GM12891 (cell line): ENCODE measurements at regions not wholly inside any gene's neighbourhood (a gene's known extent, or its start where the extent isn't known, plus 50 kb on each side); places are given as distances from the start of the nearest gene placed in this dataset.

Experiments used
- DNase-seq: peaks from one replicate; pipeline ENCODE4 v3.0.0; 2011; ENCODE audit warnings: low spot score; ENCODE audit not compliant: insufficient read length
- FAIRE-seq: peaks from 2 replicates; lab custom pipeline; 2011; peaks lifted over from hg19 to GRCh38; lab: Jason Lieb, UNC
- PAX5 ChIP-seq: IDR thresholded peaks from 2 replicates; pipeline ENCODE4 v1.6.1; 2011; ENCODE audit warnings: low read length, moderate library complexity, mild to moderate bottlenecking; ENCODE audit not compliant: insufficient read depth, severe bottlenecking
- POLR2A ChIP-seq: IDR thresholded peaks from 2 replicates; pipeline ENCODE4 v1.6.1; 2011; ENCODE audit warnings: low read depth, low read length, control low read depth
- POLR2AphosphoS5 ChIP-seq: IDR thresholded peaks from 2 replicates; pipeline ENCODE4 v1.6.1; 2011; ENCODE audit warnings: low read depth, low read length, control low read depth
- POU2F2 ChIP-seq: IDR thresholded peaks from 2 replicates; pipeline ENCODE4 v1.6.1; 2011; ENCODE audit warnings: low read depth, mild to moderate bottlenecking, control low read depth, low read length, moderate library complexity
- SPI1 ChIP-seq: IDR thresholded peaks from 2 replicates; pipeline ENCODE4 v1.6.1; 2011; ENCODE audit warnings: low read depth, low read length, control low read depth
- TAF1 ChIP-seq: IDR thresholded peaks from 2 replicates; pipeline ENCODE4 v1.6.1; 2011; ENCODE audit warnings: low read depth, low read length, control low read depth

DNA sequence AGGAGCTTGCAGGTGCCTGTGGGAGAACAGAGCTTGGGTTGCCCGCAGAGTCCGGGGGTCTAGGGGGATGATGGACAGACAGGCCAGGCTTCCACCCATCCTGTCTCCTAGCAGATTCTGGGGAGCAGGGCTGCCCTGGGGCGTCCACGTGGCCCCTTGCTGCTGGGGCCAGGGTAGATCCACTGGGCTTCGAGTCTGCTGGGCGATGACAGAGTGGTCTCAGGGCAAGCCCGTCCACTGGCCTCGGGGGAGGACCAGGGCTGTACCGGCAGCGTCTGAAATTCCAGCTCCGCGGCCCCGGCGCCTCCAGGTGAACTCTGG is 124.2 kb upstream of the IRX4 start:
- TF ChIP-seq PAX5 (no peak), POLR2AphosphoS5 (no peak), TAF1 (no peak)
- DNase-seq (no peak), FAIRE-seq (no peak)

DNA sequence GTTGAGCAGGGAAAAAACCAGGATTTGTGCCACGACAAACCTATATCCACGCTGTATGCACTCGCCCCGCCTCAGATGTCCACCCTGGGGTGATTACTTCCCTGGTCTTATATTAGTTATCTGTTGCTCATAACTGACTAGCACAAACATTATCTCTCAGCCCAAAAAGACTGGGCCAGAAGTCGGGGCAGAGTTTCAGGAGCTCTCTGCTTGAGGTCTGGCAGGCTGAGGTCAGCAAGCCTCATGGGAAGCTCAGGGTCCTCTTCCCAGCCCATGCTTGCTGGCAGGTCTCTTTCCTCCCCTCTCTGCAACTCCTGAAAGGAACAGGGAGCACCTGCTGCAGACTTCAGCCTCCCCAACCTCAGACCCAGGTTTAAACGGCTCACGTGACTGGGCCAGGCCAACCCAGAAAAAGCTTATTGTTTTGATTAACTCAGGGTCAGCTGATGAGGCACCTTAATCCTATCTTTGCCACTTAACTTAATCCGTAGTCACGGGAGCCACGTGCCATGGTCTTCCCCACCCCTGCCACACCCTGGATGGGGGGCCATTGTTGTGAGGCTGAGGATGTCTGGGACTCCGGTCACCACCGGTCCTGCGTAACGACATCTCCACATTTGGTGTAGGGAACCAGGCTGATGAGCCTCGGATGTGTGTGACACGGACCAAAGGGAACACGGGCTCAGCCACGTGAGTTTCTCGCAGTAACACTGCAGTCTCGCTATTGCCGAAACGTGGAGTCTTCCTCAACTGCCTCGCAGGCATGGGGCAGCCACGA is 123.7 kb upstream of the IRX4 start:
- FAIRE-seq (no peak), DNase-seq (no peak)
- no peak for TF ChIP-seq TAF1
- TF ChIP-seq PAX5, result no peak
- TF ChIP-seq POU2F2, result no peak
- no peak for TF ChIP-seq POLR2AphosphoS5
- no peak for TF ChIP-seq SPI1
- TF ChIP-seq POLR2A, result no peak

DNA sequence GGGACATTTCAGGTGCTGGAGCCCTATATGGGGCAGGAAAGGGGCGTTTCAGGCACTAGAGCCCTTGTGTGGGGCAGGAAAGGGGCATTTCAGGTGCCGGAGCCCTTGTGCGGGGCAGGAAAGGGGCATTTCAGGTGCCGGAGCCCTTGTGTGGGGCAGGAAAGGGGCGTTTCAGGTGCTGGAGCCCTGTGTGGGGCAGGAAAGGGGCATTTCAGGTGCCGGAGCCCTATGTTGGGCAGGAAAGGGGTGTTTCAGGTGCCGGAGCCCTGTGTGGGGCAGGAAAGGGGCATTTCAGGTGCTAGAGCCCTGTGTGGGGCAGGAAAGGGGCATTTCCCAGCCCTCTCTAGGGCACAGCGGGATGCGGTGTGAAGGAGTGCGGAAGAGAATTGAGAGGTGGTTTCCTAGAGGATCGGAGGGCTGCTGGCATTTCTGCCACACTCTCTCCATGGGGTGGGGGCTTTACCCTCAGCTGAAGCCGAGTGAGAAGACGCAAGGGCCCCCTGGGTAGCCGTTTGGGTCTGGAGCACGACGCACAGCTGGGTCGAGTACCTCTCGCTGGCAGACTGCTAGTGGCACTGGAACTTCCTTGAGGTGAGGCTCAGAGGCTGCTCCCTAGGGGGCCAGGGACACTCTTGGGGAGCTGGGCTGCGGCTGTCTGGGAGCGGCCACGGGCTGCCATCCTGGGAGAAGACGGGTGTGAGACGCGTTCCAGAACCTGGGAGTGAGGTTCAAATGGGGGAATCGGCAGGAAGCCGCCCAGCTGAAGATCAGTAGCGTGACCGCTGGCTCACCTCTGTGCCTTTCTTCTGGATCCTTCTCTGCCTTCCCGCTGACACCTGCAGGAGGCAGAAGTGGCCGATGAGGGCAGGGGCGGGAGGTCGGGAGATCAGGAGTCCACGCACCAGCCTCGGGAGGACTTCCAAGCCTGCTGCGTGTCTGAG is 122.6 kb upstream of the IRX4 start:
- DNase-seq (no peak), FAIRE-seq (no peak)
- no peak for TF ChIP-seq TAF1
- no peak for TF ChIP-seq POU2F2
- no peak for TF ChIP-seq POLR2A
- no peak for TF ChIP-seq SPI1
- no peak for TF ChIP-seq PAX5

DNA sequence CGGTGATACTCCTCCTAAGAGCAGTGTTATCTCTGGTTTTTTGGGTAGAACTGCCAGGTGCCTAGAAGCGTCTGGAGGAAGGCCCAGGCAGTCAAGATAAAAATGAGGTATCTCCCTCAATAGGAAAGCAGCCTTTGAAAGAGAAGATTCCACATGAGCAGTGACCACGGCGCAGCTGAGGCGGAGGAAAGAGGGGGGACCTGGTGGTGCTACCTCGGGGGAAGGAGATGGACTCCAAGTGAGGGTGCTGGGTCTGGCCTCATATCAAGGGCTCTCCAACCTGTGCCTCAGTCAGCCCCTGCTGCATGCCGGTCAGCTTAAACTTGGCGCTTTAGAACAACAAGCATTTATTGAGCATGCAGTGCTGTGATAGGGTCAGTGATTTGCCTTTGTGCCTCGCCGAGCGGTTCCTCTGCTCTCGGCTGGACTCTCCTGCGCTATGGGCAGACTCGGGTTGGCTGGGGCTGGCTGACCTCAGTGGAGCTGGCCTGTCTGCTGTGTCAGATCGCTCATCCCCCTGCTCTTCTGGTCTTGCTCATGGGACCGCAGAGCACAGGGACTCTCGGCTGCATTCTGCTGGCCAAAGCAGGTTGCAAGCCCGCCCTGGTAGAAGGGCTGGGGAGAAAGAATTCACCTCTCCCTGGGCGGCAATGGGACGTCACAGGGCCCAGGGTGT is 121.1 kb upstream of the IRX4 start:
- DNase-seq (no peak), FAIRE-seq (no peak)
- no peak for TF ChIP-seq TAF1
- no peak for TF ChIP-seq POU2F2
- no peak for TF ChIP-seq SPI1
- TF ChIP-seq POLR2A, result no peak
- TF ChIP-seq POLR2AphosphoS5, result no peak
- no peak for TF ChIP-seq PAX5

DNA sequence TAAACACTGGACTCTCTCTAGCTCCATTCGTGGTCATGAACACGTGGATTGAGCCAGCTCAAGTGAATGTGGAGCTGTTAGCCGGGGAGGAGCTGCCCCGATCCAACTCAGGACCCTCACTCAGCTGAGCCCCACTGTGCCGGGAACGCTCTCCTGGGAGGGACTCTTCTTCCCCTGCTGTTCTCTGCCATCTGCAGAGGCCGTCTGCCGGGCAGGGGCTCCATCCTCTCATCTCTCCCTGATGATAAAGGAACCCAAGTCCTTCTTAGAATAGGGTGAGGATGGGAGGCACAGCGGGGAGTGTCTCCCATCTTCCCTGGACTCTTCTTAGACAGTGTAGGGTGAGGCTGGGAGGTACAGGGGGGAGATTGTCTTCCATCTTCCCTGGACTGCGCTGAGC is 120.5 kb upstream of the IRX4 start:
- DNase-seq (no peak), FAIRE-seq (no peak)
- TF ChIP-seq PAX5 (no peak), POU2F2 (no peak), POLR2A (no peak), SPI1 (no peak), POLR2AphosphoS5 (no peak), TAF1 (no peak)

DNA sequence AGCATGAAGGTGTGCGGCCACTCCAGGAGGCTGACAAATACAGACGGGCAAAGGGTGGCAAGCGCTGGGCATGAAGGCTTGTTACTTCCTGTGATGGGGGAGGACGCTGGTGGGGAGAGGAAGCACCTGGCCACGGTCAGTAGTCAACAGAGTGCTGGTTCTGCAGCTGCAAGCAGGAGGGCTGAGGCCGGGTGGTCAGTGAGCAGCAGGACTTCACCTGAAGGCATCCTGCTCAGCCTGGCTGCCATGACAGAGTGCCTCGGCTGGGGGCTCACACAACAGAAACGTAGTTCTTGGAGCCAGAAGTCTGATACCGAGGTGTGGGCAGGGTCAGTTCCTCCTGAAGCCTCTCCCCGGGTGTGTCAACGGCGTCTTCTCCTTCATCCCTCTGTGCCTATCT is 118.6 kb upstream of the IRX4 start:
- TF ChIP-seq PAX5, result no peak
- no peak for TF ChIP-seq POLR2AphosphoS5
- no peak for TF ChIP-seq TAF1
- TF ChIP-seq POU2F2, result no peak
- TF ChIP-seq SPI1, result no peak
- TF ChIP-seq POLR2A, result no peak
- DNase-seq, result no peak
- FAIRE-seq, result no peak

DNA sequence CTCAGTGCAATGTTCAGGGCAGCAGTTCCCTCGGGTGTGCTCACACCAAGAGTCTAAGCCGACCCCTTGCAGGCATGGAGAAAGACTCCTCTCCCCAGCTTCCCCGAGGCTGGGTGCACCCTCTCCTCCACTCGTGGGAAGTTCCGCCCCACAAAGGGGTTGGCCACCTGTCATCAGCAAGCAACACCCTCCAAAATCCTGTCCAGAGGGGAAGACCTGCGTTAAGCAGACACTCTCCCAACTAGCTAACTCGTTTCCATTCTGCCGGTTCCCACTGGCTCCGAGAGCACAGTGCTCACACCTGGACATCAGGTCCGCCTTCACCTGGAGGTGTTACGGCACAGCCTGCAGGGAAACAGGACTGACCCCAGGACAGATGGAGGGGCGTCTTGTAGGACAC is 117.9 kb upstream of the IRX4 start:
- FAIRE-seq, result no peak
- TF ChIP-seq PAX5 (no peak), SPI1 (no peak), POLR2A (no peak)
- DNase-seq, result no peak

DNA sequence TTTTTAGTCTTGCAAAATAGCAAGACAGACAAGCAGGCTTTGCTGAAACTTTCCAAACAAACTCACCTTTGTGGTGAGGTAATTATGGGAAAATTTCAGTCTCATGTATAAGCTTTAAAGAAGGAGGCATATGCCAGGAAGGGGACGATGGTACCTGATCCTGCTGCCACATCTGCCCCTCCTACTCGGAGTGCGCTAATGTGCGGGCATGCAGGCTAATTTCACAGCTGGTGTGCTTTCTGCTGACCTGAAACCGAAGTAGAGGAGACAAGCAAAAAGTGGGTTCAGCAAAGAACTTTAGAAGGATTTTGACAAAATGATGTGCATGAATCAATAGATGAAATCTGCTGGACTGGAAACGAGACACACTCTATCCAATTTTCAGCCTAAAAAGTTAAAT is 117.1 kb upstream of the IRX4 start:
- no peak for DNase-seq
- TF ChIP-seq PAX5 (no peak), POLR2A (no peak), POU2F2 (no peak), SPI1 (no peak), TAF1 (no peak), POLR2AphosphoS5 (no peak)
- no peak for FAIRE-seq

DNA sequence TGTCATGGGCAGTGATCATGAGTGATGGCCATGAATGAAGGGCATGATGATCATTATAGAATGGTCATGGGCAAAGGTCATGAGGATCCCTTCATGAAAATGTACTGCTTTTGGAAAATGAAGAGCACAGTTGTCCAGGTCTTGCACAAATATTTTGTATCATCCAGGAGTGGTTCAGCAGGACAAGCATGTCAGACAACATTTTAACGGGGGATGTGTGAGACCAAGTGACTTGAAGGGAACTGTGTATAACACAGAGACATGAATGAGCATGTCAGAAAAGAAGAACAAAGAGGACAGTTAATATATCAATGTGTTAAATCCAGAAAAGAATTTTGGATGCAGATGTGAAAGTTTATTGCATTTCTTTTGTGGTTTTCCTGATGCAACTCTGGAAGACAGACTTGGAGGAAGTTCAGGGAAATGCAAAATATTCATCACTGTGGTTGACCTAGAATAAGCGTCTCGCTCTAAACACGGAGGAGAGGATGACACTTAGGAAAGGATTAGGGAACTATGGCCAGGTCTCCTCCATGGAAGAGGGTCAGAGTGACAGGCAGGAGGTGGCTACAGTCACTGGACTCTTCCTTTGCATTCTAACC is 116.1 kb upstream of the IRX4 start:
- FAIRE-seq, result no peak
- TF ChIP-seq SPI1 (no peak), PAX5 (no peak), POLR2AphosphoS5 (no peak), POLR2A (no peak), POU2F2 (no peak), TAF1 (no peak)
- DNase-seq, result no peak
